K562 (cell line): ENCODE measurements at regions not wholly inside any gene's neighbourhood (a gene's known extent, or its start where the extent isn't known, plus 50 kb on each side); places are given as distances from the start of the nearest gene placed in this dataset.

Experiments
- ATAC-seq: fragments of 200-7000 bp; cut with Tn5 transposase; 3 replicates; pipeline ENCODE4 v1.9.1; 2020; ENCODE audit warnings: moderate library complexity
- BruUV-seq: library from RNA; stranded (reverse); fragments of 400-500 nt; replicated peaks from 2 replicates; lab custom pipeline; 2021; lab: Mats Ljungman, UMichigan
- CTCF ChIA-PET: fragments of 300-600 bp; formaldehyde crosslinking; extraction: SDS; loops from one replicate; lab custom pipeline; 2021; ENCODE audit warnings: low intra/inter-chr PET ratio; lab: Yijun Ruan, JAX
- POLR2A ChIA-PET: fragments of 300-600, 350-650 bp; sonication (Branson Sonifier 250); formaldehyde crosslinking; extraction: SDS; loops from one replicate; lab custom pipeline; 2021; ENCODE audit warnings: antibody characterized with exemption, inconsistent platforms; lab: Yijun Ruan, JAX
- DNase-seq, 4 experiments: peaks; one replicate each; pipeline versions ENCODE4 v3.0.0 to v3.0.0-alpha.2; 2011 to 2018; ENCODE audit warnings: low spot score in 3 of 4, mixed read lengths in 3 of 4; ENCODE audit errors: extremely low read depth in 1 of 4
- FAIRE-seq: peaks from 2 replicates; lab custom pipeline; 2011; peaks lifted over from hg19 to GRCh38; lab: Jason Lieb, UNC
- H2AFZ ChIP-seq: 2 replicates; pipeline ENCODE4 v1.6.0; 2011; ENCODE audit warnings: low read depth, low read length, control low read depth, inconsistent platforms
- H3K27ac ChIP-seq: fragments of 200-600 bp; 3 replicates; pipeline ENCODE4 v1.8.0; 2011; ENCODE audit warnings: low read depth, mild to moderate bottlenecking, control low read depth, inconsistent platforms, low read length, moderate library complexity, mixed read lengths; ENCODE audit errors: extremely low read depth
- H3K27me3 ChIP-seq, 2 experiments: fragments of 300-600 bp in 1 of 2; 2 replicates in 1 of 2; 3 replicates in 1 of 2; pipeline versions ENCODE4 v1.6.0 to v1.8.0; 2011; ENCODE audit warnings: inconsistent platforms in 2 of 2, low read length in 2 of 2, mild to moderate bottlenecking in 1 of 2, mixed read lengths in 1 of 2, moderate library complexity in 1 of 2; ENCODE audit not compliant: control insufficient read depth in 2 of 2, insufficient read depth in 2 of 2
- H3K36me3 ChIP-seq: fragments of 300-600 bp; 3 replicates; pipeline ENCODE4 v1.8.0; 2011; ENCODE audit warnings: mild to moderate bottlenecking, low read length, inconsistent platforms; ENCODE audit not compliant: control insufficient read depth, insufficient read depth
- H3K4me1 ChIP-seq, 2 experiments: fragments of 200-600 bp in 1 of 2; replicated peaks in 1 of 2; 2 replicates in 1 of 2; 3 replicates in 1 of 2; pipeline versions ENCODE4 v1.5.1 to v1.8.0; 2011; ENCODE audit warnings: inconsistent platforms in 2 of 2, low read length in 2 of 2, mild to moderate bottlenecking in 1 of 2, mixed read lengths in 1 of 2, moderate library complexity in 1 of 2; ENCODE audit not compliant: control insufficient read depth in 2 of 2, insufficient read depth in 2 of 2
- H3K4me2 ChIP-seq: 2 replicates; pipeline ENCODE4 v1.6.1; 2011; ENCODE audit warnings: low read length, control low read depth, inconsistent platforms, mixed read lengths; ENCODE audit not compliant: insufficient read depth
- H3K4me3 ChIP-seq: fragments of 200-600 bp; sonication (generic), shearing (Covaris generic); 2 replicates; pipeline ENCODE4 v1.5.1; 2016; ENCODE audit warnings: control low read depth, inconsistent platforms
- H3K79me2 ChIP-seq: fragments of 200-600 bp; 3 replicates; pipeline ENCODE4 v1.8.0; 2011; ENCODE audit warnings: low read length, inconsistent platforms; ENCODE audit not compliant: control insufficient read depth, insufficient read depth
- H3K9ac ChIP-seq, 2 experiments: 2 replicates each; pipeline versions ENCODE4 v1.6.0 to v1.6.1; 2011; ENCODE audit warnings: low read depth in 2 of 2, low read length in 2 of 2, control low read depth in 1 of 2, inconsistent platforms in 1 of 2, mild to moderate bottlenecking in 1 of 2, mixed read lengths in 1 of 2; ENCODE audit not compliant: insufficient read depth in 1 of 2
- H3K9me1 ChIP-seq: one replicate; pipeline ENCODE4 v1.6.0; 2011; ENCODE audit warnings: inconsistent platforms, mild to moderate bottlenecking, low read length, moderate library complexity; ENCODE audit not compliant: control insufficient read depth, insufficient read depth
- H3K9me3 ChIP-seq: replicated peaks from 2 replicates; pipeline ENCODE4 v1.5.1; 2011; ENCODE audit warnings: low read depth, low read length, inconsistent platforms; ENCODE audit not compliant: control insufficient read depth, insufficient read depth
- H4K20me1 ChIP-seq: replicated peaks from 2 replicates; pipeline ENCODE4 v1.6.1; 2011; ENCODE audit warnings: low read length, inconsistent platforms, mixed read lengths; ENCODE audit not compliant: control insufficient read depth, insufficient read depth
- BRCA1 ChIP-seq, 2 experiments: fragments of 450-650 bp in 1 of 2; sonication (generic) in 1 of 2; formaldehyde crosslinking in 1 of 2; IDR thresholded peaks; 2 replicates each; pipeline versions ENCODE4 v1.5.0 to v1.6.1; 2017 to 2020; ENCODE audit warnings: mild to moderate bottlenecking in 1 of 2, missing genetic modification reagents in 1 of 2
- CC2D1A ChIP-seq: fragments of 450-650 bp; IDR thresholded peaks from 2 replicates; pipeline ENCODE4 v1.6.1; 2017; ENCODE audit warnings: mild to moderate bottlenecking
- CREB3 ChIP-seq: fragments of 450-650 bp; conservative IDR thresholded peaks from 2 replicates; pipeline ENCODE4 v1.6.1; 2016; ENCODE audit warnings: missing genetic modification characterization, low read depth, mild to moderate bottlenecking, missing compliant biosample characterization, moderate library complexity
- CSDE1 ChIP-seq, 2 experiments: fragments of 450-650 bp; IDR thresholded peaks; 2 replicates each; pipeline ENCODE4 v1.6.1; 2016; ENCODE audit warnings: mild to moderate bottlenecking in 1 of 2
- FOXP1 ChIP-seq: sonication (generic); formaldehyde crosslinking; IDR thresholded peaks from 2 replicates; pipeline ENCODE4 v1.8.0; 2022; ENCODE audit warnings: mild to moderate bottlenecking, missing genetic modification reagents
- MEIS2 ChIP-seq: fragments of 450-650 bp; IDR thresholded peaks from 2 replicates; pipeline ENCODE4 v1.6.1; 2014; ENCODE audit warnings: mild to moderate bottlenecking; ENCODE audit not compliant: partially characterized antibody
- MTA3 ChIP-seq: fragments of 450-650 bp; formaldehyde crosslinking; IDR thresholded peaks from 2 replicates; pipeline ENCODE4 v1.6.1; 2017; ENCODE audit warnings: mild to moderate bottlenecking, borderline replicate concordance
- NR2C1 ChIP-seq, 2 experiments: fragments of 450-650 bp; IDR thresholded peaks; 2 replicates each; pipeline ENCODE4 v1.6.1; 2017; ENCODE audit warnings: mild to moderate bottlenecking in 2 of 2, antibody characterized with exemption in 1 of 2, inconsistent platforms in 1 of 2, missing compliant biosample characterization in 1 of 2, missing genetic modification characterization in 1 of 2
- PHF20 ChIP-seq: fragments of 450-650 bp; IDR thresholded peaks from 2 replicates; pipeline ENCODE4 v1.6.1; 2018; ENCODE audit not compliant: partially characterized antibody
- PHF8 ChIP-seq: fragments of 200-600 bp; sonication (generic); IDR thresholded peaks from 2 replicates; pipeline ENCODE4 v1.6.1; 2012; ENCODE audit warnings: mixed run types, mild to moderate bottlenecking, inconsistent platforms, low read length, moderate library complexity, borderline replicate concordance
- TAF9B ChIP-seq: fragments of 450-650 bp; IDR thresholded peaks from 2 replicates; pipeline ENCODE4 v1.6.1; 2018; ENCODE audit warnings: mild to moderate bottlenecking; ENCODE audit not compliant: partially characterized antibody
- XRCC3 ChIP-seq: fragments of 450-650 bp; IDR thresholded peaks from 2 replicates; pipeline ENCODE4 v1.6.1; 2017; ENCODE audit warnings: mild to moderate bottlenecking, moderate library complexity
- ZBTB17 ChIP-seq: fragments of 450-650 bp; formaldehyde crosslinking; IDR thresholded peaks from 2 replicates; pipeline ENCODE4 v1.4.0; 2020; ENCODE audit warnings: mild to moderate bottlenecking
- ZBTB9 ChIP-seq: fragments of 450-650 bp; formaldehyde crosslinking; IDR thresholded peaks from 2 replicates; pipeline ENCODE4 v1.4.0; 2020; ENCODE audit warnings: mild to moderate bottlenecking, moderate library complexity
- ZNF184 ChIP-seq: sonication (generic); formaldehyde crosslinking; IDR thresholded peaks from 2 replicates; pipeline ENCODE4 v1.5.0; 2020; ENCODE audit warnings: missing genetic modification reagents
- WGBS: fragments of 100-300 bp; shearing (Covaris generic); methylation state at CpG from one replicate; pipeline ENCODE4 v1.1.6; 2016; ENCODE audit warnings: low coverage, mixed read lengths; ENCODE audit not compliant: insufficient coverage; ENCODE audit errors: missing lambda C conversion rate; 5-methylcytosine and 5-hydroxymethylcytosine counted together
- in situ Hi-C: fragments of 300-500 bp; cut with MboI; formaldehyde crosslinking; loops from 4 replicates; pipeline ENCODE4 v1.15.0; 2018; ENCODE audit warnings: inconsistent platforms, mixed read lengths
- intact Hi-C: fragments of 100-400 bp; cut with micrococcal nuclease; formaldehyde crosslinking; loops from 2 replicates; pipeline ENCODE4 v1.14.2; 2022

GRCh38 chr7:37532636-37533035, 84.0 kb upstream of the ELMO1 start:
- in situ Hi-C loops: no loop called here
- TF ChIP-seq ZBTB17 (CRISPR knock-in tag): no peak
- TF ChIP-seq CREB3 (tag): no peak
- TF ChIP-seq CC2D1A: no peak
- TF ChIP-seq, all 486 proteins: peak for 0
- ATAC-seq (no peak), DNase-seq (no peak), FAIRE-seq (no peak)
- 1% methylated on average over 3 of the region's 3 CpGs for WGBS
- Histone ChIP-seq H4K20me1 (no peaks in the 10 kb centered on the region), H3K79me2 (no peaks in the 10 kb centered on the region), H3K9ac (no peak overlapping the region), H2AFZ (no peak overlapping the region), H3K9me1 (no peaks in the 10 kb centered on the region), H3K27me3 (no peaks in the 10 kb centered on the region), H3K4me3 (no peak overlapping the region), H3K36me3 (no peaks in the 10 kb centered on the region), H3K4me1 (no peaks in the 10 kb centered on the region), H3K27ac (no peak overlapping the region), H3K4me2 (no peak overlapping the region), H3K9me3 (no peaks in the 10 kb centered on the region)
- ChIA-PET POLR2A (no interaction called here), CTCF (no interaction called here)
- intact Hi-C loops: no loop called here
- no TSS peak for BruUV-seq

- Histone ChIP-seq H3K9me3 (no peaks in the 10 kb centered on the region), H4K20me1 (no peaks in the 10 kb centered on the region), H3K36me3 (no peaks in the 10 kb centered on the region), H3K27me3 (no peaks in the 10 kb centered on the region), H3K4me1 (no peaks in the 10 kb centered on the region), H3K4me3 (no peak overlapping the region), H3K9ac (no peak overlapping the region), H3K9me1 (no peaks in the 10 kb centered on the region), H3K4me2 (no peak overlapping the region), H3K27ac (no peak overlapping the region), H3K79me2 (no peaks in the 10 kb centered on the region), H2AFZ (no peak overlapping the region)
- FAIRE-seq: no peak
- WGBS: 0% methylated on average over 7 of the region's 7 CpGs
- POLR2A ChIA-PET: interaction anchor here (1.4 kb wide), 1 partner anchor 30 kb away, joined by 3 read pairs; no protein-coding TSS in a partner anchor
- in situ Hi-C loops: no loop called here
- no peak for ATAC-seq
- CTCF ChIA-PET: no interaction called here
- DNase-seq: no peak
- no TSS peak for BruUV-seq
- intact Hi-C loops: no loop called here
- TF ChIP-seq ZNF184 (CRISPR knock-in tag) (no peak), FOXP1 (CRISPR knock-in tag) (no peak), PHF8 (no peak), MEIS2 (no peak), TAF9B (no peak), BRCA1 (IDR thresholded peaks at IDR 0.05) (no peak), BRCA1 (CRISPR knock-in tag; IDR thresholded peaks at IDR 0.05) (no peak), XRCC3 (no peak), ZBTB9 (no peak), MTA3 (no peak), PHF20 (no peak), CSDE1 (IDR thresholded peaks at IDR 0.05) (no peak), NR2C1 (IDR thresholded peaks at IDR 0.05) (no peak), NR2C1 (tag; IDR thresholded peaks at IDR 0.05) (no peak)
Measured at GRCh38 chr7:37534893-37535610, 86.4 kb upstream of the ELMO1 start.
